PC-3 (cell line): ENCODE measurements at regions not wholly inside any gene's neighbourhood (a gene's known extent, or its start where the extent isn't known, plus 50 kb on each side); places are given as distances from the start of the nearest gene placed in this dataset.

Experiments
- ATAC-seq: fragments of 200-7000 bp; cut with Tn5 transposase; 2 replicates; pipeline ENCODE4 v1.9.1; 2020; ENCODE audit warnings: mild to moderate bottlenecking, moderate library complexity
- BruUV-seq: library from RNA; stranded (reverse); fragments of 400-500 nt; replicated peaks from 2 replicates; lab custom pipeline; 2021; lab: Mats Ljungman, UMichigan
- CTCF ChIA-PET: fragments of 300-600 bp; sonication (Branson Sonifier 250); formaldehyde crosslinking; loops from one replicate; lab custom pipeline; 2022; ENCODE audit warnings: antibody characterized with exemption; lab: Charles Lee
- POLR2A ChIA-PET: fragments of 300-600 bp; sonication (Branson Sonifier 250); formaldehyde crosslinking; loops from one replicate; lab custom pipeline; 2022; ENCODE audit warnings: antibody characterized with exemption; ENCODE audit not compliant: unreplicated experiment; lab: Charles Lee
- DNase-seq: peaks from one replicate; pipeline ENCODE4 v3.0.0-alpha.2; 2015
- H2AFZ ChIP-seq: fragments of 300-600 bp; sonication (generic); 2 replicates; pipeline ENCODE4 v1.6.0; 2016; ENCODE audit warnings: antibody characterized with exemption, low read length
- H3F3A ChIP-seq: fragments of 300-600 bp; sonication (generic); one replicate; pipeline ENCODE4 v1.6.0; 2017; ENCODE audit warnings: antibody characterized with exemption, low read length, control low read depth, mild to moderate bottlenecking; ENCODE audit not compliant: unreplicated experiment
- H3K27ac ChIP-seq: fragments of 300-600 bp; sonication (generic); 2 replicates; pipeline ENCODE4 v1.5.1; 2016; ENCODE audit warnings: mild to moderate bottlenecking, low read length
- H3K27me3 ChIP-seq: fragments of 300-600 bp; sonication (generic); 2 replicates; pipeline ENCODE4 v1.6.1; 2016; ENCODE audit warnings: low read length, mixed read lengths
- H3K36me3 ChIP-seq: fragments of 300-600 bp; sonication (generic); 2 replicates; pipeline ENCODE4 v1.6.1; 2016; ENCODE audit warnings: low read depth, mixed run types, low read length, mixed read lengths
- H3K4me1 ChIP-seq: fragments of 300-600 bp; sonication (generic); 2 replicates; pipeline ENCODE4 v1.5.1; 2016; ENCODE audit warnings: low read length; ENCODE audit not compliant: insufficient read depth
- H3K4me2 ChIP-seq: fragments of 300-600 bp; sonication (generic); 2 replicates; pipeline ENCODE4 v1.6.0; 2016; ENCODE audit warnings: low read length
- H3K4me3 ChIP-seq: fragments of 300-600 bp; sonication (generic); 2 replicates; pipeline ENCODE4 v1.5.1; 2016; ENCODE audit warnings: mild to moderate bottlenecking, low read length, mixed read lengths
- H3K79me2 ChIP-seq: fragments of 300-600 bp; sonication (generic); 2 replicates; pipeline ENCODE4 v1.6.1; 2017; ENCODE audit warnings: low read length, mixed read lengths
- H3K9ac ChIP-seq: fragments of 300-600 bp; sonication (generic); 2 replicates; pipeline ENCODE4 v1.6.0; 2016; ENCODE audit warnings: mild to moderate bottlenecking, low read length
- H3K9me2 ChIP-seq: fragments of 300-600 bp; sonication (generic); replicated peaks from 2 replicates; pipeline ENCODE4 v1.6.1; 2016; ENCODE audit warnings: mixed run types, low read length, mixed read lengths
- H3K9me3 ChIP-seq: fragments of 300-600 bp; sonication (generic); 2 replicates; pipeline ENCODE4 v1.6.1; 2016; ENCODE audit warnings: low read length, mixed read lengths
- H4K20me1 ChIP-seq: fragments of 300-600 bp; sonication (generic); 2 replicates; pipeline ENCODE4 v1.6.1; 2016; ENCODE audit warnings: low read length, mixed read lengths
- CTCF ChIP-seq: fragments of 300-600 bp; sonication (generic); conservative IDR thresholded peaks from 2 replicates; pipeline ENCODE4 v1.5.1; 2017; ENCODE audit warnings: antibody characterized with exemption, low read depth, mild to moderate bottlenecking, low read length
- EZH2 ChIP-seq: fragments of 300-600 bp; sonication (generic); IDR thresholded peaks from one replicate; pipeline ENCODE4 v1.6.1; 2017; ENCODE audit warnings: antibody characterized with exemption, mild to moderate bottlenecking, low read length; ENCODE audit not compliant: unreplicated experiment
- EZH2phosphoT487 ChIP-seq: fragments of 300-600 bp; sonication (generic); IDR thresholded peaks from 2 replicates; pipeline ENCODE4 v1.6.1; 2018; ENCODE audit warnings: mild to moderate bottlenecking, antibody characterized with exemption, low read length, borderline replicate concordance
- intact Hi-C: fragments of 100-400 bp; cut with micrococcal nuclease; formaldehyde crosslinking; loops from 2 replicates; pipeline ENCODE4 v1.9.0; 2023

- H3K4me1 ChIP-seq: no peaks in the 10 kb centered on the region
- DNase-seq: peak; percentile 2
Measured at GRCh38 chr2:16104315-16104948, 164.1 kb downstream of the MYCN start.

GRCh38 chr2:16103614-16104314 is 163.4 kb downstream of the MYCN start:
- no peaks in the 10 kb centered on the region for H3K9me2 ChIP-seq
- no peak overlapping the region for H3K27ac ChIP-seq
- H3F3A ChIP-seq: no peaks in the 10 kb centered on the region
- no peak for DNase-seq
- no peak for ATAC-seq
- H4K20me1 ChIP-seq: no peaks in the 10 kb centered on the region
- no peak overlapping the region for H3K4me2 ChIP-seq
- TF ChIP-seq EZH2 (no peak), CTCF (no peak), EZH2phosphoT487 (no peak)
- H3K4me3 ChIP-seq: no peak overlapping the region
- ChIA-PET POLR2A (no interaction called here), CTCF (no interaction called here)
- H3K27me3 ChIP-seq: peaks cover 3% of the 10 kb centered on the region; the same call in 1 of the 2 replicates
- intact Hi-C loops: no loop called here
- BruUV-seq: no TSS peak
- H3K4me1 ChIP-seq: no peaks in the 10 kb centered on the region
- no peaks in the 10 kb centered on the region for H3K9me3 ChIP-seq
- no peak overlapping the region for H2AFZ ChIP-seq
- no peak overlapping the region for H3K9ac ChIP-seq
- H3K36me3 ChIP-seq: no peaks in the 10 kb centered on the region
- no peaks in the 10 kb centered on the region for H3K79me2 ChIP-seq

More at GRCh38 chr2:16104315-16104948, 164.1 kb downstream of the MYCN start:
- no peaks in the 10 kb centered on the region for H3K9me2 ChIP-seq
- H3F3A ChIP-seq: no peaks in the 10 kb centered on the region
- H3K27ac ChIP-seq: no peak overlapping the region
- no TSS peak for BruUV-seq
- no peak for ATAC-seq
- no peaks in the 10 kb centered on the region for H3K36me3 ChIP-seq
- no peak overlapping the region for H3K4me3 ChIP-seq
- TF ChIP-seq EZH2phosphoT487 (no peak), CTCF (no peak), EZH2 (no peak)
- CTCF ChIA-PET: no interaction called here
- H3K79me2 ChIP-seq: no peaks in the 10 kb centered on the region
- intact Hi-C loops: no loop called here
- no peaks in the 10 kb centered on the region for H3K9me3 ChIP-seq
- H4K20me1 ChIP-seq: no peaks in the 10 kb centered on the region
- H2AFZ ChIP-seq: no peak overlapping the region
- POLR2A ChIA-PET: no interaction called here
- H3K4me2 ChIP-seq: no peak overlapping the region
- H3K27me3 ChIP-seq: peaks cover 3% of the 10 kb centered on the region; the same call in 1 of the 2 replicates
- no peak overlapping the region for H3K9ac ChIP-seq

- no peak overlapping the region for H3K4me2 ChIP-seq
- ChIA-PET CTCF (no interaction called here), POLR2A (no interaction called here)
- intact Hi-C loops: no loop called here
- no peaks in the 10 kb centered on the region for H3K79me2 ChIP-seq
- no TSS peak for BruUV-seq
- H3K9ac ChIP-seq: no peak overlapping the region
- no peaks in the 10 kb centered on the region for H3K36me3 ChIP-seq
- no peaks in the 10 kb centered on the region for H3K9me3 ChIP-seq
- H4K20me1 ChIP-seq: no peaks in the 10 kb centered on the region
- H3K9me2 ChIP-seq: no peaks in the 10 kb centered on the region
- ATAC-seq (no peak), DNase-seq (no peak)
- TF ChIP-seq EZH2phosphoT487 (no peak), EZH2 (no peak), CTCF (no peak)
- H3F3A ChIP-seq: no peaks in the 10 kb centered on the region
- H2AFZ ChIP-seq: no peak overlapping the region
- H3K27me3 ChIP-seq: peaks cover 3% of the 10 kb centered on the region; the same call in 1 of the 2 replicates
- no peak overlapping the region for H3K27ac ChIP-seq
- no peaks in the 10 kb centered on the region for H3K4me1 ChIP-seq
- H3K4me3 ChIP-seq: no peak overlapping the region
Measured at GRCh38 chr2:16102976-16103380, 162.6 kb downstream of the MYCN start.
